ENCODE measurements at regions not wholly inside any gene's neighbourhood (a gene's known extent, or its start where the extent isn't known, plus 50 kb on each side); places are given as distances from the start of the nearest gene placed in this dataset.

GRCh38 chr9:3733039-3733408 is 207.2 kb upstream of the RFX3 start:
- FAIRE-seq, result no peak
- DNase-seq (ENCODE audit: low read depth in 1 of 2, low spot score in 1 of 2), result no peak
- H3K9me3 ChIP-seq, result no peaks in the 10 kb centered on the region
- TF ChIP-seq ATOH8 (CRISPR knock-in tag; IDR thresholded peaks at IDR 0.05; ENCODE audit: low read depth) (no peak), CEBPB (IDR thresholded peaks at IDR 0.05) (no peak), MAFK (IDR thresholded peaks at IDR 0.05; ENCODE audit: partially characterized antibody) (no peak), FOSL2 (IDR thresholded peaks at IDR 0.05) (no peak), FOSL2 (CRISPR knock-in tag; IDR thresholded peaks at IDR 0.05) (no peak), POLR2AphosphoS2 (conservative IDR thresholded peaks at IDR 0.05; ENCODE audit: low read length) (no peak), HOXB13 (CRISPR knock-in tag; IDR thresholded peaks at IDR 0.05; ENCODE audit: low read depth) (no peak)
- TF ChIP-seq, protein P1, sequence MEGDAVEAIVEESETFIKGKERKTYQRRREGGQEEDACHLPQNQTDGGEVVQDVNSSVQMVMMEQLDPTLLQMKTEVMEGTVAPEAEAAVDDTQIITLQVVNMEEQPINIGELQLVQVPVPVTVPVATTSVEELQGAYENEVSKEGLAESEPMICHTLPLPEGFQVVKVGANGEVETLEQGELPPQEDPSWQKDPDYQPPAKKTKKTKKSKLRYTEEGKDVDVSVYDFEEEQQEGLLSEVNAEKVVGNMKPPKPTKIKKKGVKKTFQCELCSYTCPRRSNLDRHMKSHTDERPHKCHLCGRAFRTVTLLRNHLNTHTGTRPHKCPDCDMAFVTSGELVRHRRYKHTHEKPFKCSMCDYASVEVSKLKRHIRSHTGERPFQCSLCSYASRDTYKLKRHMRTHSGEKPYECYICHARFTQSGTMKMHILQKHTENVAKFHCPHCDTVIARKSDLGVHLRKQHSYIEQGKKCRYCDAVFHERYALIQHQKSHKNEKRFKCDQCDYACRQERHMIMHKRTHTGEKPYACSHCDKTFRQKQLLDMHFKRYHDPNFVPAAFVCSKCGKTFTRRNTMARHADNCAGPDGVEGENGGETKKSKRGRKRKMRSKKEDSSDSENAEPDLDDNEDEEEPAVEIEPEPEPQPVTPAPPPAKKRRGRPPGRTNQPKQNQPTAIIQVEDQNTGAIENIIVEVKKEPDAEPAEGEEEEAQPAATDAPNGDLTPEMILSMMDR (IDR thresholded peaks at IDR 0.05), result no peak
- whole genome bisulfite sequencing (ENCODE audit: missing lambda C conversion rate), result 30% methylated on average over 3 of the region's 3 CpGs
- ChIA-PET POLR2A (interaction anchor here (1.4 kb wide), 1 partner anchor 496 kb away, joined by 3 read pairs; no protein-coding TSS in a partner anchor), CTCF (interaction anchor here (0.6 to 6.5 kb wide), 28 partner anchors 9 to 663 kb away, joined by 3 to 71 read pairs (median 4); no protein-coding TSS in a partner anchor)
- peak overlapping the region; percentile 52 to 69 for H3K27ac ChIP-seq
- peak in 1 of 2 experiments; percentile 20; a peak in 1 of 6 replicates for ATAC-seq
- peak overlapping the region; percentile 55; the same call in 2 of the 3 replicates for H3K4me2 ChIP-seq
- peaks cover 8% of the 10 kb centered on the region for H3K4me1 ChIP-seq
- no peak overlapping the region for H3K4me3 ChIP-seq

GRCh38 chr9:3732077-3733038 is 206.6 kb upstream of the RFX3 start:
- Histone ChIP-seq H3K9me3 (no peaks in the 10 kb centered on the region), H3K4me1 (peaks cover 8% of the 10 kb centered on the region), H3K4me2 (peak overlapping the region; percentile 55), H3K27ac (peak overlapping the region; percentile 52 to 69), H3K4me3 (no peak overlapping the region)
- TF ChIP-seq CHD4 (IDR thresholded peaks at IDR 0.05; ENCODE audit: borderline replicate concordance) (no peak), ZFP36 (IDR thresholded peaks at IDR 0.05; ENCODE audit: borderline replicate concordance, partially characterized antibody) (no peak), CBX8 (IDR thresholded peaks at IDR 0.05) (no peak), POLR2A (IDR thresholded peaks at IDR 0.05; ENCODE audit: low read length) (no peak), TFCP2L1 (CRISPR knock-in tag; IDR thresholded peaks at IDR 0.05) (no peak), KDM1A (IDR thresholded peaks at IDR 0.05; ENCODE audit: low read depth) (no peak), FOSL2 (IDR thresholded peaks at IDR 0.05) (no peak), FOSL2 (CRISPR knock-in tag; IDR thresholded peaks at IDR 0.05) (peak; percentile 78), SMC3 (IDR thresholded peaks at IDR 0.05) (peak; percentile 99), RFX5 (IDR thresholded peaks at IDR 0.05) (no peak), RAD21 (conservative IDR thresholded peaks at IDR 0.05 in 1 of 2, IDR thresholded peaks at IDR 0.05 in 1 of 2) (peak; percentile 97 to 98)
- TF ChIP-seq, protein P2, sequence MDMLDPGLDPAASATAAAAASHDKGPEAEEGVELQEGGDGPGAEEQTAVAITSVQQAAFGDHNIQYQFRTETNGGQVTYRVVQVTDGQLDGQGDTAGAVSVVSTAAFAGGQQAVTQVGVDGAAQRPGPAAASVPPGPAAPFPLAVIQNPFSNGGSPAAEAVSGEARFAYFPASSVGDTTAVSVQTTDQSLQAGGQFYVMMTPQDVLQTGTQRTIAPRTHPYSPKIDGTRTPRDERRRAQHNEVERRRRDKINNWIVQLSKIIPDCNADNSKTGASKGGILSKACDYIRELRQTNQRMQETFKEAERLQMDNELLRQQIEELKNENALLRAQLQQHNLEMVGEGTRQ (IDR thresholded peaks at IDR 0.05), result no peak
- TF ChIP-seq, protein P1 (IDR thresholded peaks at IDR 0.05), result peak; percentile 90
- DNase-seq (ENCODE audit: low read depth in 1 of 2, low spot score in 1 of 2) (peak; percentile 78 to 83), FAIRE-seq (peak; percentile 94), ATAC-seq (peak; percentile 100)
- ChIA-PET POLR2A (interaction anchor here (1.4 kb wide), 1 partner anchor 496 kb away, joined by 3 read pairs; no protein-coding TSS in a partner anchor), CTCF (interaction anchor here (0.6 to 6.5 kb wide), 45 partner anchors 9 to 654 kb away, joined by 3 to 71 read pairs (median 3); no protein-coding TSS in a partner anchor)
- WGBS (ENCODE audit: missing lambda C conversion rate), result 38% methylated on average over 7 of the region's 7 CpGs
